GM18907 (cell line): ENCODE measurements at regions not wholly inside any gene's neighbourhood (a gene's known extent, or its start where the extent isn't known, plus 50 kb on each side); places are given as distances from the start of the nearest gene placed in this dataset.

Experiments
- ATAC-seq: cut with Tn5 transposase; IDR thresholded peaks from one replicate; pipeline ENCODE4 v1.9.1; 2021; ENCODE audit warnings: mild to moderate bottlenecking, moderate library complexity; ENCODE audit not compliant: unreplicated experiment

- no peak for ATAC-seq
Measured at GRCh38 chr2:189267925-189268579, 88.5 kb upstream of the COL5A2 start.

DNA sequence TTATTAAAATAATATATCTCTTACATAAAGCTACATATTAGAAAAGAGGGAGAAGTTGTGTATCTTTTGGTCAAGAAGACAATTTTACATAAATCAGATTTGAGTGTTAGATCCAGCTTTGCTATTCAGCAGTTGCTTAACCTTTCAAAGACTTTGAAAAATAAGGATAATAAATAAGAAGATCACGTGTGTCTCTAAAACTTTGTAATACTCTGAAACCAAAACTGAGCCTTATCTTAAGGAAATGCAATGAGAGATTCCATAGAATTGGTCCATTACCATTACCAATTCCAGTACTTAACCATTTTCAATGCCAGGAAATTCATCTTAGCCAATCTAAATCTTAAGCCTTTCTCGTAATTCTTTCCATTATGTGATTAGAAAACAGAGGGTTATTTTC, 89.2 kb upstream of the COL5A2 start:
- no peak for ATAC-seq

- no peak for ATAC-seq
Measured at GRCh38 chr2:189273734-189274133, 94.2 kb upstream of the COL5A2 start.

DNA sequence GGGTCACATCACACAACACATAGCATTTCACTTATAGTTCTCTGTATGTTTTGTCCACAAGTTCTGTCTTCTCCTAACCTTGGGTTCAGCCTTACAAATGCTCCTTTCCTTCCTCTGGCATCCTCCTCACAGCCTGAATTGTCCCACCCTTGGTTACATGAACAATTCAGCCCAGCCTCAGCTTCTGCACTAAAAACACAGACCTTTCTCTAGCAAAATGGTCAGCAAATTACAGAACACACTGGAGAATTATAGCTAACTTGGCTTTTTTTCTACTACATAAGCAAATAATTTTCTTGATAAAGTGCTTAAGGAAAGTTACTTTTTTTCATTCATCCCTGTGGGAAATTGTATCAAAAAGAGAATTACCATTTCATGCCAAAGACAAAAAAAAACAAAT, 94.8 kb upstream of the COL5A2 start:
- ATAC-seq: no peak

GRCh38 chr2:189276277-189276676, 96.7 kb upstream of the COL5A2 start:
- no peak for ATAC-seq

GRCh38 chr2:189281201-189281600, 101.6 kb upstream of the COL5A2 start:
- no peak for ATAC-seq

DNA sequence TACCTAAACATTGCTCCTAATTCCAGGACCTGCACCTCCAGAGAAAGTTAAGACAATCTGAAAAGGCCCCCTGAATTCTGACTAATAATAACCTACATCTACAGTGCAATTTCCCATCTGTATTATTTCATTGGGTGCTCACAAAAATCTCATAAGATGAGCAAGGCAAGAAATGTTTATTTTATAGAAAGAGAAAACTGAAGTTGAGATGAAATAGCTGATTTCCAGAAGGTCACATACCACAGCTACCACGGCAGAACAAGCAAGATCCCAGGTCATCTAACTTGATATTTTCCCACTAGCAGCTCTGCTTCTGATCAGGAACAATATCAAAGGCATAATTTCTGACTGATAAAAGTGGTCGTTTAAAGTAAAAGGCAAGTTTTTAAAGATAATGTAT, 105.8 kb upstream of the COL5A2 start:
- no peak for ATAC-seq

- no peak for ATAC-seq
Measured at GRCh38 chr2:189285962-189286645, 106.5 kb upstream of the COL5A2 start.

DNA sequence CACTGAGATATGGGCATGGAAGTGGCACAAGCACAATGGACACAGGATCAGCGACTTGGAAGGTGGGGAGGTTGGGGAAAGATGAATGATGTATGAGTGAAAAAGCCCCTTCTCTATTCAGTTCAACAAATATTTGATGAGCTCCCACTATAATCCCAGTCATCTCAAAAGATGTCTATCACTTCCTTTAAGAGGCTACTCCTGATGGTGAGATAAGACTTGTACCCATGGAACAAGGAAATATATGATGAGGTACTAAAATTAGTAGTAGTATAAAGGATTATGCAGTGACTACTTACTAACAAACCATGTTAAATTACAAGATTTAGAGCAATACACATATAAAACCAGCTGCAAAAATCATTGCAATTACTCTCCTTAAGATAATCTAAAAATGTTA, 107.8 kb upstream of the COL5A2 start:
- no peak for ATAC-seq

DNA sequence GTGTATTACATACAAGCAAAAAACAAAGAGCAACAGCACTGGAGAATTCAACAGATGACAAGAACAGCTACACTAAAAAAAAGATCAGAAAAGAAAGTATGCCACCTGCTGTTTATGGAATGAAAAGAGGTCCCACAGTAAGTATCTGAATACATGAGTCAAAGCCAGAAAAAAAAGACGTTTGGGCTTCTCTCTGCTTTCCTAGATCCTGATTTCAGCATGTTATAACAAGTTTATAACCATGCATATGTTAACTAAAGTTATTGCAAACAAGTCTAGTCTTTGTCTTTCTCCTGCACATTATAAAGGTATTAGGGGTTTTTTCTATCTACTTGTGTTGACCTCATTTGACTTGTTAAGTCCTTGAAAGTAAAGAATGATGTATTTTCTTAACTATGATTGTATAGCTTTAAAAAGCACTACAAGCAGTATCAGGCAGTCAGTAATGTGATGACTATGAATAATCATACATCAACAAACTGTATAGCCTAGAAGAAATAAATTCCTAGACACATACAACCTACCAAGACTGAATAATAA, 108.5 kb upstream of the COL5A2 start:
- ATAC-seq: peak; percentile 92

GRCh38 chr2:189291460-189291859, 111.9 kb upstream of the COL5A2 start:
- no peak for ATAC-seq

DNA sequence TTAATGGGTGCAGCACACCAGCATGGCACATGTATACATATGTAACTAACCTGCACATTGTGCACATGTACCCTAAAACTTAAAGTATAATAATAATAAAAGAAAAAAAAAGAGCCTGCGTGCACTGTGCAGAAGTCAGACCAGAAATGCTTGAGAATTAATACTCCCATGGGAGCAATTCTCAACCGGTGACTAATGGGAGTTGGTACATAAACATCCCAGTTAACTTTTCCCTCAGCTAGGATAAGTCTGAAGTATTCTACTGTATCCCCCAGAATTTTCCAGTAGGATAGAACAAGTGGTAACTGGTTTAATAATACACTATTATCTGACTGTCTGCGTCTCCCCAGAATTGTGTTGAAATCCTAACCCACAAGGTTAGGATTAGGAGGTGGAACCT, 113.6 kb upstream of the COL5A2 start:
- no peak for ATAC-seq

GRCh38 chr2:189297446-189297845, 117.9 kb upstream of the COL5A2 start:
- no peak for ATAC-seq

GRCh38 chr2:189298038-189298437, 118.5 kb upstream of the COL5A2 start:
- ATAC-seq: no peak

DNA sequence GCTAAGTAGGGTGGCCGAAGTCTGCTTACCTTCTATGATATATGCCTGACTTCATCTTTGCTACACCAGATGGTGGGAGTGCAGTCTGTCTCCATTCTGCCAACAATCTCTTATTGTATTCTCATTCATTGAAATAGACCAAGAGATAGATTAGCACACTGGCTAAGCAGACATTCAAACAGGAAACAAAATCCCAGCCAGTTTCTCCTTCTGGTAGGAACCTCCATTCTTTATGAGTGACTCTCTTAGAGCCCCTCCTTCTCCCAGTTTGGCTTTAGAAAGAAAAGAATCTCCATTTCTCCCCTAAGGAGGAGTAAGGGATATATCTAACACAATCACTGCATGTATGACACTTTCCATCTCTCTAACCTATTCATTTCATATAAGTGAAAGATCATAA, 118.9 kb upstream of the COL5A2 start:
- no peak for ATAC-seq

DNA sequence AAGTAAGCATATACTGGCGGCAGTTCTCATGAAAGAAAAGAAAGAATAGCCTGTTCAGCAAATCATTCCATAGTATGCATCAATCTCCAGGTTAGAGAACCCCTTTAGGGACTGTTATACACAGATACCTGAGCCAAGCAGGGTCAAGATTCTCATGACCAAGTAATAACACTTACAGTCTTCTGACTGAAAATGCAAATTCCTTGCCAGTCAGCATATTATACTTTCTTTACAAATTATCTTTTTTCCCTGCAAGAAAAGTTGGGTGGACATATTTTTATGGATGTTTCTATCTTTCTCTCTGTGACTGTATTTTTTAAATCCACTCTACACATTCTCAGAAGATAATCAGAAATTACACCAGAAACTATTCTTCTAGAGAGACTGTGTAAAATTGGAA, 120.4 kb upstream of the COL5A2 start:
- no peak for ATAC-seq

DNA sequence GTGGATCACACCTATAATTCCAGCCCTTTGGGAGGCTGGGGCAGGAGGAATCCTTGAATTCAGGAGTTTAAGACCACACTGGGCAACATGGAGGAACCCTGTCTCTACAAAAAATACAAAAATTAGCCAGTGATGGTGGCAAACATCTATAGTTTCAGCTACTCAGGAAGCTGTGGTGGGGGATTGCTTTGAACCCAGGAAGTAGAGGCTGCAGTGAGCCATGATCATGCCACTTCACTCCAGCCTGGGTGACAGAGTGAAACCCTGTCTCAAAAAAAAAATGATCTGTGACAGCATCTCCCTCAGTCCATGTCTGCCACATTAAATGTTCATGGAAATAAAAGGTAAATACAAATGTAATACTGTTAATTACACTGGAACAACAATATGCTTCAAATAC, 121.4 kb upstream of the COL5A2 start:
- ATAC-seq: no peak

GRCh38 chr2:189302274-189302948, 122.8 kb upstream of the COL5A2 start:
- no peak for ATAC-seq

GRCh38 chr2:189304360-189304759, 124.8 kb upstream of the COL5A2 start:
- ATAC-seq: no peak

GRCh38 chr2:189305291-189305943, 125.9 kb upstream of the COL5A2 start:
- no peak for ATAC-seq

DNA sequence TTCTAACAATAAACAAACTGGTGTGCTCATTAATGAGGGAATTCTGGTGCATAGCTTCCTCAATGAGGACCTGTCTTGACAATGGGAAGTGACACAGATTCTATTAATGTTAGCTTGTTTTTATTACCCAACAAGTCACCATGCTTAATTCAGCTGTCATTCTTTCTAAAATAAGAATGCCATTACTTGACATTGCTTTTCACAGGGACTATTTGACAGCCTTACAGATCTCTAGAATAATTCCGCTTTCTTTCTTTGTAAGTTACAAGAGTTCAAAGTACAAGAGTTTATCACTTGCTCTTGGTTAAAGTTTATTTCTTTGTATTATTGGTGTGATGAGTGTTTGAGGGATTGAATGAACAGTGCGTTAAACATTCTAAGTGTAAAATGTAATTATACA, 127.0 kb upstream of the COL5A2 start:
- ATAC-seq: no peak
